GM23338 (cell line): ENCODE measurements at regions not wholly inside any gene's neighbourhood (a gene's known extent, or its start where the extent isn't known, plus 50 kb on each side); places are given as distances from the start of the nearest gene placed in this dataset.

Experiments used
- ATAC-seq: fragments of 200-7000 bp; cut with Tn5 transposase; 3 replicates; pipeline ENCODE4 v1.9.1; 2020
- DNase-seq: peaks from one replicate; pipeline ENCODE4 v3.0.0-alpha.2; 2015; ENCODE audit warnings: low spot score
- H2AFZ ChIP-seq: fragments of 200-600 bp; sonication (generic); 2 replicates; pipeline ENCODE4 v1.8.0; 2016; ENCODE audit warnings: antibody characterized with exemption, mild to moderate bottlenecking, moderate library complexity
- H3F3A ChIP-seq: fragments of 200-600 bp; sonication (generic); replicated peaks from 2 replicates; pipeline ENCODE4 v1.8.0; 2017; ENCODE audit warnings: antibody characterized with exemption, mixed run types, low read depth
- H3K27ac ChIP-seq: fragments of 200-600 bp; sonication (generic); 2 replicates; pipeline ENCODE4 v1.6.1; 2016; ENCODE audit warnings: low read depth
- H3K27me3 ChIP-seq: fragments of 200-600 bp; sonication (generic); 2 replicates; pipeline ENCODE4 v1.8.0; 2016; ENCODE audit warnings: mild to moderate bottlenecking, mixed run types, moderate library complexity; ENCODE audit not compliant: insufficient read depth
- H3K36me3 ChIP-seq: fragments of 200-600 bp; sonication (generic); 2 replicates; pipeline ENCODE4 v1.8.0; 2016; ENCODE audit warnings: mild to moderate bottlenecking; ENCODE audit not compliant: insufficient read depth
- H3K4me1 ChIP-seq: fragments of 200-600 bp; sonication (generic); 2 replicates; pipeline ENCODE4 v1.8.0; 2016; ENCODE audit warnings: mild to moderate bottlenecking, moderate library complexity; ENCODE audit not compliant: insufficient read depth
- H3K4me2 ChIP-seq: fragments of 200-600 bp; sonication (generic); 2 replicates; pipeline ENCODE4 v1.7.1; 2017; ENCODE audit warnings: mixed run types
- H3K4me3 ChIP-seq: fragments of 200-600 bp; sonication (generic); 2 replicates; pipeline ENCODE4 v1.6.1; 2016; ENCODE audit warnings: mixed run types
- H3K79me2 ChIP-seq: fragments of 200-600 bp; sonication (generic); replicated peaks from 2 replicates; pipeline ENCODE4 v1.8.0; 2017; ENCODE audit warnings: mild to moderate bottlenecking; ENCODE audit not compliant: insufficient read depth
- H3K9me2 ChIP-seq: fragments of 200-600 bp; sonication (generic); 2 replicates; pipeline ENCODE4 v1.8.0; 2017; ENCODE audit not compliant: insufficient read depth
- H4K20me1 ChIP-seq: fragments of 200-600 bp; sonication (generic); replicated peaks from 2 replicates; pipeline ENCODE4 v1.8.0; 2017; ENCODE audit warnings: mild to moderate bottlenecking; ENCODE audit not compliant: insufficient read depth
- H3K27ac Mint-ChIP-seq: 2 replicates; pipeline ENCODE4 v1.8.0; 2020; ENCODE audit warnings: inconsistent platforms, mild to moderate bottlenecking, moderate library complexity, mixed read lengths
- H3K27me3 Mint-ChIP-seq: 3 replicates; pipeline ENCODE4 v1.8.0; 2022; ENCODE audit warnings: low read depth, mild to moderate bottlenecking, moderate library complexity, mixed read lengths, inconsistent platforms; ENCODE audit not compliant: insufficient read depth, poor library complexity
- H3K36me3 Mint-ChIP-seq: 3 replicates; pipeline ENCODE4 v1.8.0; 2021; ENCODE audit warnings: low read depth, mild to moderate bottlenecking, inconsistent platforms, moderate library complexity, mixed read lengths
- H3K4me1 Mint-ChIP-seq: 3 replicates; pipeline ENCODE4 v1.8.0; 2020; ENCODE audit warnings: mild to moderate bottlenecking, inconsistent platforms, mixed read lengths
- H3K4me3 Mint-ChIP-seq: 3 replicates; pipeline ENCODE4 v1.8.0; 2021; ENCODE audit warnings: moderate library complexity, mild to moderate bottlenecking, inconsistent platforms, mixed read lengths
- H3K9me3 Mint-ChIP-seq: 3 replicates; pipeline ENCODE4 v1.8.0; 2020; ENCODE audit warnings: moderate library complexity, mild to moderate bottlenecking, inconsistent platforms, mixed read lengths
- CTCF ChIP-seq, 2 experiments: fragments of 200-600 bp in 1 of 2; sonication (generic) in 1 of 2; conservative IDR thresholded peaks; 2 replicates each; pipeline versions ENCODE4 v1.5.1 to v1.6.1; 2016 to 2017; ENCODE audit warnings: antibody characterized with exemption in 2 of 2, low read depth in 2 of 2, mild to moderate bottlenecking in 2 of 2, moderate library complexity in 1 of 2
- EZH2 ChIP-seq: fragments of 200-600 bp; sonication (generic); IDR thresholded peaks from one replicate; pipeline ENCODE4 v1.8.0; 2017; ENCODE audit warnings: antibody characterized with exemption, mild to moderate bottlenecking, low read depth; ENCODE audit not compliant: unreplicated experiment
- EZH2phosphoT487 ChIP-seq: fragments of 200-600 bp; sonication (generic); IDR thresholded peaks from one replicate; pipeline ENCODE4 v1.8.1; 2018; ENCODE audit warnings: antibody characterized with exemption; ENCODE audit not compliant: unreplicated experiment
- JUNB ChIP-seq: IDR thresholded peaks from one replicate; pipeline ENCODE4 v1.6.1; 2016; ENCODE audit warnings: antibody characterized with exemption; ENCODE audit not compliant: unreplicated experiment
- NANOG ChIP-seq: IDR thresholded peaks from 2 replicates; pipeline ENCODE4 v1.6.1; 2016; ENCODE audit warnings: antibody characterized with exemption, borderline replicate concordance
- POLR2AphosphoS5 ChIP-seq: IDR thresholded peaks from 2 replicates; pipeline ENCODE4 v1.6.1; 2016; ENCODE audit warnings: antibody characterized with exemption, low read depth
- REST ChIP-seq: IDR thresholded peaks from one replicate; pipeline ENCODE4 v1.6.1; 2018; ENCODE audit warnings: antibody characterized with exemption; ENCODE audit not compliant: unreplicated experiment
- STAT1 ChIP-seq: IDR thresholded peaks from one replicate; pipeline ENCODE4 v1.6.1; 2016; ENCODE audit warnings: antibody characterized with exemption; ENCODE audit not compliant: unreplicated experiment
- ZNF114 ChIP-seq: fragments of 250-450 bp; sonication (Bioruptor Pico); IDR thresholded peaks from 2 replicates; pipeline ENCODE4 v1.5.0; 2020; ENCODE audit warnings: mild to moderate bottlenecking, moderate library complexity
- ZNF462 ChIP-seq: fragments of 250-450 bp; sonication (Bioruptor Pico); IDR thresholded peaks from 2 replicates; pipeline ENCODE4 v1.5.0; 2020; ENCODE audit warnings: mild to moderate bottlenecking, moderate library complexity
- TF ChIP-seq, protein P1 (sequence below): IDR thresholded peaks from 2 replicates; pipeline ENCODE4 v1.6.1; 2016; ENCODE audit warnings: antibody characterized with exemption

DNA sequence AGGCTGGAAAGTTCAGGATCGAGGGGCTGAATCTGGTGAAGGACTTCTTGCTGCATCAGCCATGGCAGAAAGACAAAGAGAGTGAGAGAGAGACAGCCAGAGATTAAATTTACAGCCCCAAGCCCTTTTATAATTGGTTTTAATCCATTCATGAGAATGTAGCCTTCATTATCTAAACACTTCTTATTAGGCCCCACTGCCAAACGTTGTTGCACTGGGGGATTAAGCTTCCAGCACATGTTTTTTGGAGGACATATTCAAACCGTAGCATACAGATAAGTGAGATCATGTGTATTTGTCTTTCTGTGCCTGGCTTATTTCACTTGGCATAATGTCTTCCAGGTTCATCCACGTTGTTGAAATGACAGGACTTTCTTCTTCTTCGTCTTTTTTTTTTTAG, 524.7 kb downstream of the SPRY1 start:
- H3K27me3 ChIP-seq = no peaks in the 10 kb centered on the region
- no peak overlapping the region for H3K27ac ChIP-seq
- Mint-ChIP-seq H3K4me3 (no peak overlapping the region), H3K36me3 (no peaks in the 10 kb centered on the region), H3K9me3 (no peaks in the 10 kb centered on the region), H3K4me1 (no peaks in the 10 kb centered on the region), H3K27me3 (no peaks in the 10 kb centered on the region), H3K27ac (no peak overlapping the region)
- ATAC-seq = no peak
- H3F3A ChIP-seq = no peaks in the 10 kb centered on the region
- H2AFZ ChIP-seq = no peak overlapping the region
- no peak for TF ChIP-seq ZNF462
- no peak for TF ChIP-seq EZH2
- no peak for TF ChIP-seq EZH2phosphoT487
- TF ChIP-seq ZNF114 (CRISPR knock-in tag) = no peak
- TF ChIP-seq NANOG = no peak
- no peak for TF ChIP-seq POLR2AphosphoS5
- TF ChIP-seq STAT1 = no peak
- no peak for TF ChIP-seq CTCF (conservative IDR thresholded peaks at IDR 0.05; ENCODE audit: low read depth in 2 of 2)
- no peak for TF ChIP-seq REST
- TF ChIP-seq, protein P1, sequence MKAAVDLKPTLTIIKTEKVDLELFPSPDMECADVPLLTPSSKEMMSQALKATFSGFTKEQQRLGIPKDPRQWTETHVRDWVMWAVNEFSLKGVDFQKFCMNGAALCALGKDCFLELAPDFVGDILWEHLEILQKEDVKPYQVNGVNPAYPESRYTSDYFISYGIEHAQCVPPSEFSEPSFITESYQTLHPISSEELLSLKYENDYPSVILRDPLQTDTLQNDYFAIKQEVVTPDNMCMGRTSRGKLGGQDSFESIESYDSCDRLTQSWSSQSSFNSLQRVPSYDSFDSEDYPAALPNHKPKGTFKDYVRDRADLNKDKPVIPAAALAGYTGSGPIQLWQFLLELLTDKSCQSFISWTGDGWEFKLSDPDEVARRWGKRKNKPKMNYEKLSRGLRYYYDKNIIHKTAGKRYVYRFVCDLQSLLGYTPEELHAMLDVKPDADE = no peak
- no peak for TF ChIP-seq JUNB
- H3K36me3 ChIP-seq = no peaks in the 10 kb centered on the region
- no peak for DNase-seq
- H4K20me1 ChIP-seq = no peaks in the 10 kb centered on the region
- H3K9me2 ChIP-seq = no peaks in the 10 kb centered on the region
- H3K4me2 ChIP-seq = no peak overlapping the region
- no peaks in the 10 kb centered on the region for H3K4me1 ChIP-seq
- no peak overlapping the region for H3K4me3 ChIP-seq
- H3K79me2 ChIP-seq = no peaks in the 10 kb centered on the region
